ENCODE measurements at regions not wholly inside any gene's neighbourhood (a gene's known extent, or its start where the extent isn't known, plus 50 kb on each side); places are given as distances from the start of the nearest gene placed in this dataset.

DNA sequence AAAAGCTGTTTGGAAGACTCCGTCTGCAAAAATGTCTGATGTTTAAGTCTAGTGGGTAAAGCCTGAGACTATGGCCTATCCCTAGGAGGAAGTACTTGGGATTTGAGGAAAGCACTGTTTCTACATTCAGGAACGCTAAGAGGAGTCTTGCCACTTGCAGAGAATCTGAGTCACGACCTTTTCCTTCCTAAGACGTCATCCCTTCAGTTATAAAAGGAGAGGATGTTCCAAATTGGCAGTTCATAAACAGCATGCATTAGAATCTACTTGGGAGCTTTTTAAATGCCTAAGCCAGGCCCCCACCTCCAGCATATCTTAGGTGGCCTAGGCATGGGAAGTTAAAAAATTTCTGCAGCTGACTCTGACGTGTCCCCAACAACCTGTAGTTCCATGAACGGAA, 125.9 kb downstream of the TTC32 start:
- Histone ChIP-seq H3K27ac (no peak overlapping the region), H3K36me3 (ENCODE audit: insufficient read depth in 1 of 2, low read depth in 1 of 2) (no peaks in the 10 kb centered on the region), H3K4me1 (no peaks in the 10 kb centered on the region), H3K27me3 (ENCODE audit: insufficient read depth in 3 of 3, low read length in 2 of 3) (no peaks in the 10 kb centered on the region), H3K9me3 (no peaks in the 10 kb centered on the region), H3K4me3 (no peak overlapping the region)
- no peak for ATAC-seq
- 72 to 78% (median 74%) methylated on average over 6 of the region's 6 CpGs for WGBS, 3 donors
- DNase-seq: no peak
- TF ChIP-seq CTCF (IDR thresholded peaks at IDR 0.05): no peak
- intact Hi-C loops (cut with DNase I): no loop called here

DNA sequence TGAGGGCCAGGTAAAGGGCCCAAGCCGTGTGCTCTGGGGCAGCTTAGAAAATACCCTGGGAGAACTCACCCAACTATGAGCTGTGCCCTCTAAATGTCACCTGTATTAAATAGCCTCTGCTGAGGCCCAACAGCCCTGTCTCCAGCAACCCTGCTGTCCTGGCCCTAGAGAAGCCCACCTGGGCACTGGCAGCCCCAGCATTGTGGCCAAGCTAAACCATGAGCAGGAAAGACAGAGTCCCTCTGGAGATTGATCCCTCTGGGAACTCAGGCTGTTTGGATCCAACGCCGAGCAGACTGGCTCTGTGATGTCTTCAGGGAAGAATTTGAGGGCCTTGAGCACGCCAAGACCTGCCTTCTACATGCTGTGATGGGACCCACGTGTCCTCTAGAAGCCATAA, 126.5 kb downstream of the TTC32 start:
- H3K4me1 ChIP-seq: no peaks in the 10 kb centered on the region
- no peak overlapping the region for H3K27ac ChIP-seq
- no peak for DNase-seq
- intact Hi-C loops (cut with DNase I): no loop called here
- H3K36me3 ChIP-seq (ENCODE audit: insufficient read depth in 1 of 2, low read depth in 1 of 2): no peaks in the 10 kb centered on the region
- no peak overlapping the region for H3K4me3 ChIP-seq
- H3K27me3 ChIP-seq (ENCODE audit: insufficient read depth in 3 of 3, low read length in 2 of 3): no peaks in the 10 kb centered on the region
- 82 to 88% (median 85%) methylated on average over 5 of the region's 5 CpGs for WGBS, 3 donors
- no peak for TF ChIP-seq CTCF (IDR thresholded peaks at IDR 0.05)
- no peak for ATAC-seq
- no peaks in the 10 kb centered on the region for H3K9me3 ChIP-seq

DNA sequence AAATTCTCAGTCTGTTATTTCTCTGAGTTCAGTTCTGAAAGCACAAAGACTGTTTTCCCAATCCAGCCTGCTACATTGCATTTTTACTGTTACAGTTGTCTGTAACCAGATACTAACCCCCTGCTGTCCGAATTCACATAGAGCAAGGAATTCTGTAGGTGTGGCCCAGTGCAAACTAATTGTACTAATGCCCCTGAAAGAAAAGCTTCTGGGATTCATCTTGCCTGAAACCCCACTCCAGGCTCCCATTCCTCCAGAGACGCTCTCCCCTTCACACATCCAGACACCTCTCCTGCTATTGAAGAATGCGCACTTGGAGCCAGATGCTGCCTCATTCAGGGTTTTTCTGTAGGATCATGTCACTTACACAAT, 127.0 kb downstream of the TTC32 start:
- H3K4me3 ChIP-seq: no peak overlapping the region
- no peak for ATAC-seq
- no peaks in the 10 kb centered on the region for H3K9me3 ChIP-seq
- intact Hi-C loops (cut with DNase I): loop anchor here in 1 of 2 donors (5.0 kb wide), 1 partner anchor 88 kb away; no protein-coding TSS in a partner anchor
- no peaks in the 10 kb centered on the region for H3K4me1 ChIP-seq
- TF ChIP-seq CTCF (IDR thresholded peaks at IDR 0.05): no peak
- 83 to 86% (median 85%) methylated on average over 3 of the region's 3 CpGs for WGBS, 3 donors
- no peak for DNase-seq
- no peak overlapping the region for H3K27ac ChIP-seq
- H3K27me3 ChIP-seq (ENCODE audit: insufficient read depth in 3 of 3, low read length in 2 of 3): no peaks in the 10 kb centered on the region
- no peaks in the 10 kb centered on the region for H3K36me3 ChIP-seq (ENCODE audit: insufficient read depth in 1 of 2, low read depth in 1 of 2)

DNA sequence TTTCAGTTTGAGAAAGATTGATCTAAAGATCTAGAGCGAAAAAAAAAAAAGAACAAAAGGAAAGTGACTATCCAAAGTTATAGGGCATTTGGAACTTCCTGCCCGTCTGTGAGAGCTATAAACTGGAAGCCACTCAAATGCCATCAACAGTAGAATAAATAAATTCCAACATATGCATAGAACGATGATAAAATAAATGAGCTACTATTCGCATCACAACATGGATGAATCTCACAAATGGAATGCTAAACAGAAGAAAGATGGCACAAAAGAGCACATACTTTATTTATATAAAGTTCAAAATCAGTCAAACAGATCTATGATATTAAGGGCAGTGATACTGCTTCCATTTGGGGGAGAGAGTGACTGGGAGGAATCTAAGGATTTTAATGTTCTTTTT, 128.8 kb downstream of the TTC32 start:
- Histone ChIP-seq H3K4me3 (no peak overlapping the region), H3K27ac (no peak overlapping the region), H3K4me1 (no peaks in the 10 kb centered on the region), H3K9me3 (no peaks in the 10 kb centered on the region), H3K36me3 (ENCODE audit: insufficient read depth in 1 of 2, low read depth in 1 of 2) (no peaks in the 10 kb centered on the region), H3K27me3 (ENCODE audit: insufficient read depth in 3 of 3, low read length in 2 of 3) (no peaks in the 10 kb centered on the region)
- no peak for DNase-seq
- 92 to 96% (median 94%) methylated on average over 4 of the region's 4 CpGs for WGBS, 3 donors
- ATAC-seq: no peak
- intact Hi-C loops (cut with DNase I): loop anchor here in 1 of 2 donors (5.0 kb wide), 1 partner anchor 89 kb away; no protein-coding TSS in a partner anchor
- TF ChIP-seq CTCF (IDR thresholded peaks at IDR 0.05): no peak

DNA sequence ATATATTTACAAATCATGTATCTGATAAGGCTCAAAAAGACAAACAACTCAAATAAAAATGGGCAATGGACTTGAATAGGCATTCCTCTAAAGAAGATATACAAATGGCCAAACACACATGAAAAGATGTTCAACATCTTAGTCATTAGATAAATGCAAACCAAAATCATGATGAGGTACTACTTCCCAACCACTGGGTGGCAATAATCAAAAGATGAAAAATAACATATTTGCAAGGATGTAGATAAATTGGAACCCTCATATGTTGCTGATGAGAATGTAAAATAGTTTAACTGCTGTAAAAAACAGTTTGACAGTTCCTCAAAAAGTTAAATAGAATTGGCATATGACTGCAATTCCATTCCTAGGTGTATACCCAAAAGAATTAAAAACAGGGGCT, 132.3 kb downstream of the TTC32 start:
- intact Hi-C loops (cut with DNase I): no loop called here
- no peaks in the 10 kb centered on the region for H3K27me3 ChIP-seq (ENCODE audit: insufficient read depth in 3 of 3, low read length in 2 of 3)
- DNase-seq: no peak

More for the DNA sequence above, 132.3 kb downstream of the TTC32 start:
- Histone ChIP-seq H3K36me3 (ENCODE audit: insufficient read depth in 1 of 2, low read depth in 1 of 2) (no peaks in the 10 kb centered on the region), H3K4me1 (no peaks in the 10 kb centered on the region), H3K4me3 (no peak overlapping the region), H3K27ac (no peak overlapping the region), H3K9me3 (no peaks in the 10 kb centered on the region)
- ATAC-seq: no peak
- peak; percentile 26 for TF ChIP-seq CTCF (IDR thresholded peaks at IDR 0.05)
